Karpas-422 (cell line): ENCODE measurements at regions not wholly inside any gene's neighbourhood (a gene's known extent, or its start where the extent isn't known, plus 50 kb on each side); places are given as distances from the start of the nearest gene placed in this dataset.

Experiments
- DNase-seq: peaks from one replicate; pipeline ENCODE4 v3.0.0-alpha.2; 2015
- H2AFZ ChIP-seq: fragments of 200-600 bp; sonication (generic); 2 replicates; pipeline ENCODE4 v1.6.1; 2014; ENCODE audit warnings: antibody characterized with exemption, low read length, mixed read lengths
- H3K27ac ChIP-seq: fragments of 200-600 bp; sonication (generic); 2 replicates; pipeline ENCODE4 v1.5.1; 2014; ENCODE audit warnings: mild to moderate bottlenecking, low read length, moderate library complexity
- H3K27me3 ChIP-seq: fragments of 200-600 bp; sonication (generic); 2 replicates; pipeline ENCODE4 v1.6.1; 2014; ENCODE audit warnings: low read length, mixed read lengths
- H3K36me3 ChIP-seq: fragments of 200-600 bp; sonication (generic); 2 replicates; pipeline ENCODE4 v1.6.1; 2014; ENCODE audit warnings: low read length, mixed read lengths; ENCODE audit not compliant: insufficient read depth
- H3K4me1 ChIP-seq: fragments of 200-600 bp; sonication (generic); 2 replicates; pipeline ENCODE4 v1.6.1; 2014; ENCODE audit warnings: mild to moderate bottlenecking, low read length, mixed read lengths
- H3K4me2 ChIP-seq: fragments of 200-600 bp; sonication (generic); 2 replicates; pipeline ENCODE4 v1.6.1; 2014; ENCODE audit warnings: low read length, low read depth, mild to moderate bottlenecking; ENCODE audit not compliant: poor library complexity, severe bottlenecking
- H3K4me3 ChIP-seq: fragments of 200-600 bp; sonication (generic); 2 replicates; pipeline ENCODE4 v1.5.1; 2014; ENCODE audit warnings: mild to moderate bottlenecking, antibody characterized with exemption, low read length, mixed read lengths
- H3K79me2 ChIP-seq: fragments of 200-600 bp; sonication (generic); 2 replicates; pipeline ENCODE4 v1.6.1; 2014; ENCODE audit warnings: mild to moderate bottlenecking, low read length, mixed read lengths
- H3K9ac ChIP-seq: fragments of 200-600 bp; sonication (generic); 2 replicates; pipeline ENCODE4 v1.6.0; 2014; ENCODE audit warnings: low read length
- H3K9me2 ChIP-seq: fragments of 200-600 bp; sonication (generic), shearing (Covaris generic); replicated peaks from 2 replicates; pipeline ENCODE4 v1.6.0; 2014; ENCODE audit warnings: mild to moderate bottlenecking, low read length, moderate library complexity; ENCODE audit not compliant: insufficient read depth
- H3K9me3 ChIP-seq: fragments of 300-700, 200-600 bp; sonication (generic); 2 replicates; pipeline ENCODE4 v1.6.1; 2014; ENCODE audit warnings: low read length, mixed read lengths
- H4K20me1 ChIP-seq: fragments of 200-600 bp; sonication (generic); 2 replicates; pipeline ENCODE4 v1.6.1; 2014; ENCODE audit warnings: mild to moderate bottlenecking, antibody characterized with exemption, low read length, low read depth; ENCODE audit not compliant: insufficient read depth

- H3K79me2 ChIP-seq = no peaks in the 10 kb centered on the region
- no peak for DNase-seq
- H3K27me3 ChIP-seq = no peaks in the 10 kb centered on the region
- H3K4me3 ChIP-seq = no peak overlapping the region
- H3K9me3 ChIP-seq = no peaks in the 10 kb centered on the region
- H3K9ac ChIP-seq = no peak overlapping the region
- no peak overlapping the region for H3K4me2 ChIP-seq
- no peak overlapping the region for H3K27ac ChIP-seq
- no peaks in the 10 kb centered on the region for H4K20me1 ChIP-seq
- no peak overlapping the region for H2AFZ ChIP-seq
- H3K4me1 ChIP-seq = peaks cover 6% of the 10 kb centered on the region; the same call in 1 of the 2 replicates
- H3K9me2 ChIP-seq = no peaks in the 10 kb centered on the region
- no peaks in the 10 kb centered on the region for H3K36me3 ChIP-seq
These were observed 139.7 kb downstream of the CD47 start for GRCh38 chr3:107951126-107951525.

DNA sequence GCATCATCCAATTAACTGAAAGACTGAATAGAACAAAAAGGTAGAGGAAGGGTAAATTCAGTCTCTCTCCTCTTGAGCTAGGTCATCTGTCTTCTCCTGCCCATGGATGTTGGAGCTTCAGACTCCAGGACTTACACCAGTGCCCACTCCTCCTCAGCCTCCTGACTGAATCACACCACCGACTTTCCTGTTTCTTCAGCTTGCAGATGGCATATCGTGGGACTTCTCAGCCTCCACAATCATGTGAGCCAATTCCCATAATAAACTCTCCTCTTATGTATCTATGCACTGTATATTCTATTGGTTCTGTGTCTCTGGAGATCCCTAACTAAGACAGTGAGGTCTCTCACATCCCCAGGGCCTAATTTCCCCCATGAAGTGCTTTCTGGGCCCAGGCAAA, 140.4 kb downstream of the CD47 start:
- peaks cover 6% of the 10 kb centered on the region; the same call in 1 of the 2 replicates for H3K4me1 ChIP-seq
- no peak overlapping the region for H3K27ac ChIP-seq
- H3K4me3 ChIP-seq = no peak overlapping the region
- no peak for DNase-seq
- no peaks in the 10 kb centered on the region for H3K36me3 ChIP-seq
- H2AFZ ChIP-seq = no peak overlapping the region
- no peak overlapping the region for H3K4me2 ChIP-seq
- H4K20me1 ChIP-seq = no peaks in the 10 kb centered on the region
- no peaks in the 10 kb centered on the region for H3K27me3 ChIP-seq
- H3K9me3 ChIP-seq = no peaks in the 10 kb centered on the region
- H3K9ac ChIP-seq = no peak overlapping the region
- H3K9me2 ChIP-seq = no peaks in the 10 kb centered on the region
- no peaks in the 10 kb centered on the region for H3K79me2 ChIP-seq

DNA sequence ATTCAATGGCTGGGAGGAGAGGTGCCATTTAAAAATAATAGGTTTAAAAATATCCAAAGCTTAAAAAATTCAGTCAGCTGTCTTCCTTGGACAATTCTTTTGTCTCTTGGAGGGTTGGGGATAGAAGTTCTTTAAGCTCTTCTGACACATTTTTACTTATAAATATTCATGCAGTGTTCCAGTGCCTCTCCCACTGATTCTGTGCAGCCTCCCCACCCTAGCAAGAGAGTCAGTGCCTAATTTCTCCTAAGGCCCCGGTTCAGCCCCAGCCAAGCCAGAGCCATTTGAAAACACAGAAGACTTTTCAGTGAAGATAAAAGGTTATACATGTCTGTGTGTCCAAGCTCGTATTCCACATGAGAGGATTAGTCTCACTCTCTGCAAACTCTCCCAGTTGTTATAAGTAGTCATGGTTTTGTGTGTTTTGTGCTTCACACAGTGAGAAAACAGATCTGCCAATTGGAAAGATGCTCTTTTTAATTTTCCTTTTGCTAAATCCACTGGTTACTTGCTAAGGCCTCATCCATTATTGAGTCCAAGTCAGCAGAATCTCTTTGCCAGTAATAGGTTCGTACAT, 141.3 kb downstream of the CD47 start:
- Histone ChIP-seq H3K4me2 (no peak overlapping the region), H3K9ac (no peak overlapping the region), H3K79me2 (no peaks in the 10 kb centered on the region), H3K36me3 (no peaks in the 10 kb centered on the region), H3K9me3 (no peaks in the 10 kb centered on the region), H3K27me3 (no peaks in the 10 kb centered on the region), H3K4me3 (no peak overlapping the region), H2AFZ (no peak overlapping the region), H4K20me1 (no peaks in the 10 kb centered on the region), H3K4me1 (peaks cover 12% of the 10 kb centered on the region; the same call in 1 of the 2 replicates), H3K27ac (no peak overlapping the region), H3K9me2 (no peaks in the 10 kb centered on the region)
- DNase-seq = no peak

- Histone ChIP-seq H3K27me3 (no peaks in the 10 kb centered on the region), H3K9me3 (no peaks in the 10 kb centered on the region), H3K27ac (no peak overlapping the region), H3K4me3 (no peak overlapping the region), H3K36me3 (no peaks in the 10 kb centered on the region), H4K20me1 (no peaks in the 10 kb centered on the region), H3K9ac (no peak overlapping the region), H3K79me2 (no peaks in the 10 kb centered on the region), H2AFZ (no peak overlapping the region), H3K4me1 (peaks cover 12% of the 10 kb centered on the region; the same call in 1 of the 2 replicates), H3K4me2 (no peak overlapping the region), H3K9me2 (no peaks in the 10 kb centered on the region)
- no peak for DNase-seq
These were observed 143.6 kb downstream of the CD47 start for GRCh38 chr3:107947203-107947602.

DNA sequence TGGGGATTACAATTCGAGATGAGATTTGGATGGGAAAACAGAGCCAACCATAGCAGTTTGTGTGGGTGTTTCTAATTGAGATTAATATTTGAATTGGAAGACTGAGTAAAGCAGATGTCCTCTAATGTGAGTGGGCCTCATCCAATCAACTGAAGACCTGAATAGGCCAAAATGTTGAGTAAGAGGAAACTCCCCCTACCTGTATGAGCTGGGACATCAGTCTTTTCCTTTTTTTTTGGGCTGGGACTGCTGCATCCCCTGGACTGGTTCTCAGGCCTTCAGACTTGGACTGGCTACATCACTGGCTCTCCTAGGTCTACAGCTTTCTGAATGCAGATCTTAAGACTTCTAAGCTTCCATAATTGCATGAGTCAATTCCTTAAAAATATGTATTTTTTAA, 144.1 kb downstream of the CD47 start:
- Histone ChIP-seq H4K20me1 (no peaks in the 10 kb centered on the region), H2AFZ (no peak overlapping the region), H3K4me2 (no peak overlapping the region), H3K9me3 (no peaks in the 10 kb centered on the region), H3K36me3 (no peaks in the 10 kb centered on the region), H3K79me2 (no peaks in the 10 kb centered on the region), H3K4me1 (peaks cover 12% of the 10 kb centered on the region; the same call in 1 of the 2 replicates), H3K4me3 (no peak overlapping the region), H3K27ac (no peak overlapping the region), H3K9me2 (no peaks in the 10 kb centered on the region), H3K9ac (no peak overlapping the region), H3K27me3 (no peaks in the 10 kb centered on the region)
- no peak for DNase-seq

GRCh38 chr3:107945417-107946094, 145.3 kb downstream of the CD47 start:
- Histone ChIP-seq H3K27me3 (no peaks in the 10 kb centered on the region), H3K36me3 (no peaks in the 10 kb centered on the region), H3K9ac (no peak overlapping the region), H2AFZ (no peak overlapping the region), H3K4me3 (no peak overlapping the region), H4K20me1 (no peaks in the 10 kb centered on the region), H3K9me3 (no peaks in the 10 kb centered on the region), H3K27ac (no peak overlapping the region), H3K79me2 (no peaks in the 10 kb centered on the region), H3K9me2 (no peaks in the 10 kb centered on the region), H3K4me1 (peaks cover 9% of the 10 kb centered on the region; the same call in 1 of the 2 replicates), H3K4me2 (no peak overlapping the region)
- no peak for DNase-seq

- Histone ChIP-seq H3K9me3 (no peaks in the 10 kb centered on the region), H3K79me2 (no peaks in the 10 kb centered on the region), H3K4me1 (peaks cover 5% of the 10 kb centered on the region; the same call in 1 of the 2 replicates), H3K27ac (no peak overlapping the region), H3K4me2 (no peak overlapping the region), H3K9ac (no peak overlapping the region), H3K9me2 (no peaks in the 10 kb centered on the region), H3K4me3 (no peak overlapping the region), H3K27me3 (no peaks in the 10 kb centered on the region), H3K36me3 (no peaks in the 10 kb centered on the region), H4K20me1 (no peaks in the 10 kb centered on the region), H2AFZ (no peak overlapping the region)
- no peak for DNase-seq
These were observed 146.9 kb downstream of the CD47 start for GRCh38 chr3:107943786-107944523.

DNA sequence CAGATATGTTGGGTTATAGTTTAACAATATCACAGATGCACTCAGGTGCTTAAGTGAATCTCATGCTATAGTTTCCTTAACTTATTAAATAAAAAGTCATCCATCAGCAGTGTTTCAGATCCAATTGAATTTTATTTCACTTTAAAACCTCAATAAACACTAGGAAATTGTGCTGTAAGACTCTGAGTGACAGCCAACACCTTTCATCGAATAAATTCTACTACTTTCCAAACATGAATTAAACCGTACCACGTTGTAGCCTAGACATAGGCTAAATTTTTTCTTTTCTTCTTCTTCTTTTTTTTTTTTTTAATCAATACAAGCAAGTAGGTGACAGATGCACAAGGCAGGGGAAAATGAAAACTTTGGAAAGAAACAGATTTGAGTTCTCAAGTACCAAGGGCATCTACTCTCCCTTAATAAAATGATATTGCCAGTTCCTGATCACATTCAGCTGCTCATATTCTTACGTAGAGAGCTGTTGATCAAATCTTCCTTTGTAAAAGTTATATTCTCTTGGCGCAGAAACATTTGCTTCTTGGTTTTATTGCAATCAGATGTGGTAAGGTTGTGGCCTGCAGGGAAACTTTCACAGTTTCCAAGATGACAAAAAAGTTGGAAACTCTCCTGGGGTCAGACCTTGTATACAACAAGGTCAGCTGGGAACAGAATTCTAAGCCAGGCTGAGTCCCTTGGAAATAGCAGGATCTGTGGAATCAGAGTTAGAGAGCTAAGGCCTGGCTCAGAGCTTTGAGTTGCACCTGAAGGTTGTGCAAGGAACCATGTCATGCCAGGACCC, 147.7 kb downstream of the CD47 start:
- Histone ChIP-seq H2AFZ (no peak overlapping the region), H4K20me1 (no peaks in the 10 kb centered on the region), H3K4me3 (no peak overlapping the region), H3K27me3 (no peaks in the 10 kb centered on the region), H3K79me2 (no peaks in the 10 kb centered on the region), H3K27ac (no peak overlapping the region), H3K4me1 (peaks cover 5% of the 10 kb centered on the region; the same call in 1 of the 2 replicates), H3K9me2 (no peaks in the 10 kb centered on the region), H3K9me3 (no peaks in the 10 kb centered on the region), H3K9ac (no peak overlapping the region), H3K4me2 (no peak overlapping the region), H3K36me3 (no peaks in the 10 kb centered on the region)
- DNase-seq = no peak
